Peyer's patch (tissue), 4 donors: ENCODE measurements at regions not wholly inside any gene's neighbourhood (a gene's known extent, or its start where the extent isn't known, plus 50 kb on each side); places are given as distances from the start of the nearest gene placed in this dataset.
A peak's percentile ranks its signal among the peaks of the same experiment; 100 is the strongest.

Experiments
- DNase-seq, 3 donors: peaks; one replicate each; pipeline ENCODE4 v3.0.0-alpha.2; 2017 to 2019
- H3K27ac ChIP-seq, 4 donors: fragments of 200-600 bp; sonication (generic); one replicate each; pipeline ENCODE4 v1.5.1; 2016 to 2019
- H3K27me3 ChIP-seq, 2 donors: fragments of 200-600 bp; sonication (generic); one replicate each; pipeline ENCODE4 v1.5.1; 2019
- H3K36me3 ChIP-seq, 3 donors: fragments of 200-600 bp; sonication (generic); one replicate each; pipeline ENCODE4 v1.5.1; 2016 to 2019
- H3K4me1 ChIP-seq, 4 donors: fragments of 200-600 bp; sonication (generic); one replicate each; pipeline ENCODE4 v1.5.1; 2016 to 2019
- H3K4me3 ChIP-seq, 4 donors: fragments of 200-600 bp; sonication (generic); 1 replicate in 3 of 4; 2 replicates in 1 of 4; pipeline ENCODE4 v1.5.1; 2016 to 2019; ENCODE audit warnings: mild to moderate bottlenecking in 1 of 4
- H3K9me3 ChIP-seq, 4 donors: fragments of 200-600 bp; sonication (generic); one replicate each; pipeline ENCODE4 v1.5.1; 2016 to 2019; ENCODE audit warnings: mild to moderate bottlenecking in 1 of 4
- POLR2A ChIP-seq, 2 donors: fragments of 450-650 bp; IDR thresholded peaks; one replicate each; pipeline ENCODE4 v1.5.1; 2017; ENCODE audit warnings: antibody characterized with exemption in 2 of 2, mild to moderate bottlenecking in 2 of 2, moderate library complexity in 2 of 2
- TF ChIP-seq, protein P1 (sequence below), 6 experiments: fragments of 450-650 bp in 4 of 6; fragments of 200-600 bp in 2 of 6; sonication (generic) in 1 of 6; IDR thresholded peaks; one replicate each; pipeline ENCODE4 v1.5.1; 2017 to 2019; ENCODE audit warnings: antibody characterized with exemption in 6 of 6, mild to moderate bottlenecking in 3 of 6, moderate library complexity in 1 of 6

DNA sequence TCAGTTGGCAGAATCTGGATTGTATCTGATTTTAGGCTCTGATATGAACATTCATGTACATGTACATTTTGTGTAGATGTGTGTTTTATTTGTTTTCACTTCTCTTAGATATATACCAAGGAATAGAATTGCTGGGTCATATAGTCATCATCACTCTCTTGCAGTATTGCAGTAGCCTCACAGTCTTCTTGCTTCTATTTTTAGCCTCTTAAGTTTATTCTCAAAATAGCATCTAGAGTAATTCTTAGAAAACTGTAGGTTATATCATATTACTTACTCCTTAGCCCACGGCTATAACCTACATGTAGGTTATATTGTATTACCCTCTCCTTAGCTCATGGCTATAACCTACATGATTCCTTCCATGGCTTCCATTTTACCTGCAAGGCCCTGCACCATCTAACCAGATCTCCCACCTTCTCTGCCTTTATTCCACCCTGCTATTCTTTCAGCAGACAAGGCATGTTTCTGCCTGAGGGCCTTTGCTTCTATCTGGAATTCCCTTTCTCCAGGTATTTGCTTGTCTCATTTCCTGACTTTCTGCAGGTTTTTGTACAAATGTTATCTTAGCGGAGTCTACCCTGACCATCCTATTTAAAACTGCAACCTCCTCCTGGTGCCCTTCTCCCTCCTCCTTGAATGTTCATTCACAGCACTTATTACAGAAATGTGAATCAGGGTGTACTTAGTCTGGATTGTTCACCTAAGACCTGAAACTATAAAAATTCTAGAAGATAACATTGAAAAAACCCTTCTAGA, 109.0 kb upstream of the ETV3 start:
- Histone ChIP-seq H3K36me3 (no peaks in the 10 kb centered on the region), H3K9me3 (no peaks in the 10 kb centered on the region), H3K4me1 (no peaks in the 10 kb centered on the region), H3K27ac (no peak overlapping the region), H3K4me3 (no peak overlapping the region), H3K27me3 (no peaks in the 10 kb centered on the region)
- DNase-seq = no peak
- TF ChIP-seq POLR2A (IDR thresholded peaks at IDR 0.05) = no peak
- TF ChIP-seq, protein P1, sequence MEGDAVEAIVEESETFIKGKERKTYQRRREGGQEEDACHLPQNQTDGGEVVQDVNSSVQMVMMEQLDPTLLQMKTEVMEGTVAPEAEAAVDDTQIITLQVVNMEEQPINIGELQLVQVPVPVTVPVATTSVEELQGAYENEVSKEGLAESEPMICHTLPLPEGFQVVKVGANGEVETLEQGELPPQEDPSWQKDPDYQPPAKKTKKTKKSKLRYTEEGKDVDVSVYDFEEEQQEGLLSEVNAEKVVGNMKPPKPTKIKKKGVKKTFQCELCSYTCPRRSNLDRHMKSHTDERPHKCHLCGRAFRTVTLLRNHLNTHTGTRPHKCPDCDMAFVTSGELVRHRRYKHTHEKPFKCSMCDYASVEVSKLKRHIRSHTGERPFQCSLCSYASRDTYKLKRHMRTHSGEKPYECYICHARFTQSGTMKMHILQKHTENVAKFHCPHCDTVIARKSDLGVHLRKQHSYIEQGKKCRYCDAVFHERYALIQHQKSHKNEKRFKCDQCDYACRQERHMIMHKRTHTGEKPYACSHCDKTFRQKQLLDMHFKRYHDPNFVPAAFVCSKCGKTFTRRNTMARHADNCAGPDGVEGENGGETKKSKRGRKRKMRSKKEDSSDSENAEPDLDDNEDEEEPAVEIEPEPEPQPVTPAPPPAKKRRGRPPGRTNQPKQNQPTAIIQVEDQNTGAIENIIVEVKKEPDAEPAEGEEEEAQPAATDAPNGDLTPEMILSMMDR (IDR thresholded peaks at IDR 0.05) = no peak

DNA sequence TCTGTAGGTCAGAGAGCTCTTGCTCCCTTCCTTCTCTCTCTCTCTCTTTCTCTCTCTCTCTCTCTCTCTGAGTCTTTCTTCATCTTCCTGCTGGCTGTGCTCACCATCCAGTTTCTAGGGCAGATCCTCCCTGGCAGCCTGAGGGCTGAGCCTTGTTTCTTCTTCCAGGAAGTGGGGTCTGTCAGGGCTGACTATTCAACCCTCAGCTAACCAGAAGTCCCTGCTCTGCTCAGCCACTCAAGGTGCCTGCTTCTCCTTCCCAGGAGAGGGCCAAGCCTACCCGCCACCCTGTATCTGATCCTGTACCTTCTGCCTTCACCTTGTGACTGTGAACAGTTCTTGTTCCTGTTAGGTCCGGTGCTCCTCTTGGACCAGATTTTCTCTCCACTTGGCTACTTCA, 107.6 kb upstream of the ETV3 start:
- TF ChIP-seq, protein P1 (IDR thresholded peaks at IDR 0.05) = no peak
- no peak for TF ChIP-seq POLR2A (IDR thresholded peaks at IDR 0.05)

DNA sequence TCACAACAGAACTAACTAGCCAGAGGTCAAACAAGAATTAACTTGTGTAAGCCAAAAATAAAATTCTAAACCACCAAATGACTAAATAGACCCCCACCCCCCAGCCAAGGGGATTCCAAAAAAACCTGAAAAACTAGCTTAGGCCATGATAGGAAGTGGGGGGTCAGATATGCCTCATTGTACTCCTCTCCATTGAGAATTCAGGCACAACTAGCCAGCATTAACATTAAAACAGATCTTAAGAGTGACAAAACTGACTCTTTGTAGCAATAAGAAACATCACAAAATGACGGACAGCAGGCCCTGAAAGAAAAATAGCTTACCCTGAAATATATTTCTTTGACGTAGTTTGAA, 103.0 kb upstream of the ETV3 start:
- Histone ChIP-seq H3K4me3 (no peak overlapping the region), H3K36me3 (no peaks in the 10 kb centered on the region), H3K27me3 (no peaks in the 10 kb centered on the region), H3K4me1 (peaks cover 0 to 4% (median 0%) of the 10 kb centered on the region in 4 donors), H3K9me3 (no peaks in the 10 kb centered on the region), H3K27ac (no peak overlapping the region)
- no peak for DNase-seq
- no peak for TF ChIP-seq POLR2A (IDR thresholded peaks at IDR 0.05)
- TF ChIP-seq, protein P1 (IDR thresholded peaks at IDR 0.05) = no peak

More for the DNA sequence above, 107.6 kb upstream of the ETV3 start:
- Histone ChIP-seq H3K4me1 (no peaks in the 10 kb centered on the region), H3K36me3 (no peaks in the 10 kb centered on the region), H3K9me3 (no peaks in the 10 kb centered on the region), H3K4me3 (no peak overlapping the region), H3K27ac (no peak overlapping the region), H3K27me3 (no peaks in the 10 kb centered on the region)
- no peak for DNase-seq

DNA sequence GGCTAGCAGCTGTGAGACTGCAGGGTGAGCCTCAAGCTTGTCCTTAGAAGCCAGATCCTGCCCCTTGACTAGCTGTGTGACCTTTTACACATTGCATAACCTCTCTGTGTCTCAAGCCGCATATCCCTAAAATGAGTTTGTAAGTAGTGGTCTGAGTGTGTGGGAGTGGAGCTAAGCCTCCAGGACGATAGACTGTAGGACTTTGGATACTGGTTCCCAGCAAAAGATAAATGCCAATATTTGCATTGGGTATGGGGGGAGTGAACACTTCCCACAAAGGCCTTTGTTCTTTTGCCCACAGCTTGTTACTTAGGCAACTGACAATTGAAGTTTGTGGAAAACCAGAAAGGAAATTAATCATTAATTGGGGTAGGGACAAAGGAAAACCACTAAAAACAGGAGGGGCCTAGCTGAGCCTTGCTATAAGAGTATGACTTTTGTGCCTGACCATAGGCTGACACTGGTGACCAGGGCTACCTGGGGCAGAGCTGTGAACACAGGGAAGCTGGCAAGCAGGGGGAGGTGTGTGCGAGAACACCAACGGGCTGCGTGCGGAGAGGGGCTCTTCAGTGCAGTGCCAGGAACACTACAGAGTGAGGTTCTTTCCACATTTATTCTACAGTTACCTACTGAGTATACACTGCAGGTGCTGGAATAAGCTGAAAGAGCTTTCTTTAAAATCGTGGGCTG, 102.4 kb upstream of the ETV3 start:
- H3K4me3 ChIP-seq = no peak overlapping the region
- no peak overlapping the region for H3K27ac ChIP-seq
- no peaks in the 10 kb centered on the region for H3K27me3 ChIP-seq
- TF ChIP-seq, protein P1 (IDR thresholded peaks at IDR 0.05) = no peak
- no peak for TF ChIP-seq POLR2A (IDR thresholded peaks at IDR 0.05)
- H3K9me3 ChIP-seq = no peaks in the 10 kb centered on the region
- DNase-seq = peak in 1 of 3 donors; percentile 54
- no peaks in the 10 kb centered on the region for H3K36me3 ChIP-seq
- peaks cover 0 to 4% (median 0%) of the 10 kb centered on the region in 4 donors for H3K4me1 ChIP-seq

DNA sequence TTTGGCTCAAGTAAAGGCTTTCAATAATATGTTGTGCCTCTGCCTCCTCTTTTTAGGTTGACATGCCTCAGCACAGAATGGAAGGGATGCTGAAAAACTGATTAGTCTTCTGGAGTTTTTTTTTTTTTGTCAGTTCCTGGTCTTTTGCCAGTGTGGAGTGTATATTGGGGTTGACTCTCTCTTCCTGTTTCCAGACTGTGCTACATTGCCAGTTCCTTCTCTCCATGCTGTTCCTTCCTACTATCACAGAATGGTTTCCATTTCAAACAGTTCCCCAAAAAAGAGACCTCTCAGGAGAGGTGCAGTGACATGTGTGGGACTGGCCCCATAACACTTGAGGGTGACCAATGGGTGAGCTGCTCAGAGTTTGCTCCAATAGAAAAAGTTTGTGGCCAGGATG, 101.7 kb upstream of the ETV3 start:
- no peaks in the 10 kb centered on the region for H3K9me3 ChIP-seq
- no peak overlapping the region for H3K27ac ChIP-seq
- TF ChIP-seq, protein P1 (IDR thresholded peaks at IDR 0.05) = no peak
- TF ChIP-seq POLR2A (IDR thresholded peaks at IDR 0.05) = no peak
- no peak overlapping the region for H3K4me3 ChIP-seq
- H3K27me3 ChIP-seq = no peaks in the 10 kb centered on the region
- DNase-seq = no peak
- H3K4me1 ChIP-seq = peaks cover 0 to 4% (median 0%) of the 10 kb centered on the region in 4 donors
- no peaks in the 10 kb centered on the region for H3K36me3 ChIP-seq
